ENCODE measurements at regions not wholly inside any gene's neighbourhood (a gene's known extent, or its start where the extent isn't known, plus 50 kb on each side); places are given as distances from the start of the nearest gene placed in this dataset.

- TF ChIP-seq POLR2A (IDR thresholded peaks at IDR 0.05) (no peak), CTCF (IDR thresholded peaks at IDR 0.05) (no peak), POLR2AphosphoS5 (IDR thresholded peaks at IDR 0.05) (no peak)
Observed at GRCh38 chr13:44053208-44053607, 173.5 kb downstream of the LACC1 start.
